ENCODE measurements at regions not wholly inside any gene's neighbourhood (a gene's known extent, or its start where the extent isn't known, plus 50 kb on each side); places are given as distances from the start of the nearest gene placed in this dataset.
"Not testable (repeated sequence)": the region's sequence is repeated elsewhere in the genome, so short reads cannot be mapped to it uniquely, and the experiment has no call there.

DNA sequence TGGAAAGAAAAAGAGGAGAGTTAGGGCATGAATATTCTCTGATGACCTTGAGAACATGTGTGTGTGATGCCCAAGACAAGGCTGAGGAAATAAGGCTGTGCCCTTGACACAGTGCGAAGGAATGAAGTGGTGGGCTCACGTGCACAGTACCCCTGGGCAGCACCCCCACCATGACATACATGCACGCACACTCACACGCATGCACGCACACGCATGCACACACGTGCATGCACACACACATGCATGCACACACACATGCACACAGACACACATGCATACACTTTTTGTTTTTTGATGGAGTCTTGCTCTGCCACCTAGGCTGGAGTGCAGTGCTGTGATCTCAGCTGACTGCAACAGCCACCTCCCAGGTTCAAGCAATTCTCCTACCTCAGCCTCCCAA is 118.1 kb downstream of the GATA3 start:
- H3K27ac ChIP-seq, result no peak overlapping the region
- H3K27me3 ChIP-seq, result peaks cover 0 to 6% (median 0%) of the 10 kb centered on the region in 4 donors
- DNase-seq, result no peak
- peaks cover 0 to 21% (median 15%) of the 10 kb centered on the region in 3 donors for H3K9me3 ChIP-seq
- TF ChIP-seq POLR2A (IDR thresholded peaks at IDR 0.05) (no peak), CTCF (IDR thresholded peaks at IDR 0.05) (no peak)
- intact Hi-C loops (cut with DNase I), result no loop called here
- no peak overlapping the region for H3K4me3 ChIP-seq
- no peaks in the 10 kb centered on the region for H3K4me1 ChIP-seq
- WGBS, 2 donors, result 85 to 95% methylated on average over 7 of the region's 7 CpGs
- H3K36me3 ChIP-seq, result no peaks in the 10 kb centered on the region

DNA sequence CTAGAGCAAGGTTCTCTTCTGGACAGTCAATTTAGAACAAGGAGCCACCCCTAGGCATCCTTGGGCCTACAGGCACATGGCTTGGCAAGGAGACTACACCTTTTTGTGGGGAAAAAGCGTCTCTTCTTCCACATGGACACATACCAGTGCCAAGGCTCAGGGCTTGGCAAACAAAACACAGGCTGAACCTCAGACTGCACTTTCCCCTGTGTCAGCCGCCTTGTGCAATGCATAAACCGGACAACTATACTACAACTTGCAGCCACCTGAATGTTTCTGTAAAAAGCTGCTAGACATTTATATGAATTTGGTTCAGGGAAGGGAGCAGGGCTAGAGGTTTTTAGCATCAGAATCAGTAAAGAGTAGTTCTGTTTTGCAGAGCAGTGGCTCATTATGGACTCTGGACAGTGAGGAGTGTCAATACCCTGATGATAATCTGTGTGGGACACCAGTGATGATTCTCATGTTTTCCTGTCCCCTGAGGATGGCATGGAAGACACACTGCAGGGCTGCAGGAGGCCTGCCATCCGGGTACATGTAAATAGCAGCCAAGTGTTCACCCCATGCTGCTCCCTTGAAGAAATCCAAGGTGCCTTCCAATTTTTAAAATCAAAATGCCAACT is 118.9 kb downstream of the GATA3 start:
- WGBS, 2 donors, result 79 to 80% methylated on average over 1 to 3 of the region's 4 CpGs

DNA sequence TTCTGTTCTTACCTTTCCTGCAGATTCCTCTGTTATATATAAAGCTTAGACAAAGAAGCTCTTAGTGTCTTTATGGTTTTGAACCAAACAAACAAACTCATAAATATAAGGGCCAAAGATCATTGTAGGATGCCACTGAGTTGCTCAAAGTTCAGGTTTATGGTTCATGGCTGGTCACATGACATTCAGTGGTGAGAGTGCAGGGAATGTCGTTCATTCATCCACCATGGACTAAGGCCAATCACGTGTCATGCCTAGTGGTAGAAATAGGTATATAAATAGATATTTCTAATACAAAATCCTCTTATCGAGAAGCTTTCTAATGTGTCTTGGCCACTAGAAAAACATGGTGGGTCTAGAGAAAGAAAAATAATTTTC is 119.4 kb downstream of the GATA3 start:
- Histone ChIP-seq H3K9me3 (peaks cover 0 to 9% (median 8%) of the 10 kb centered on the region in 3 donors), H3K27me3 (peaks cover 0 to 6% (median 0%) of the 10 kb centered on the region in 4 donors), H3K27ac (no peak overlapping the region), H3K4me1 (no peaks in the 10 kb centered on the region), H3K36me3 (no peaks in the 10 kb centered on the region), H3K4me3 (no peak overlapping the region)
- no peak for DNase-seq
- no peak for TF ChIP-seq CTCF (IDR thresholded peaks at IDR 0.05)
- TF ChIP-seq POLR2A (IDR thresholded peaks at IDR 0.05), result no peak
- intact Hi-C loops (cut with DNase I), result no loop called here
- WGBS, 2 donors, result 77 to 83% methylated on average over 3 of the region's 3 CpGs

More for the DNA sequence above, 118.9 kb downstream of the GATA3 start:
- Histone ChIP-seq H3K27me3 (peaks cover 0 to 6% (median 0%) of the 10 kb centered on the region in 4 donors), H3K4me3 (no peak overlapping the region), H3K36me3 (no peaks in the 10 kb centered on the region), H3K9me3 (peaks cover 0 to 14% (median 13%) of the 10 kb centered on the region in 3 donors), H3K4me1 (no peaks in the 10 kb centered on the region), H3K27ac (no peak overlapping the region)
- intact Hi-C loops (cut with DNase I), result no loop called here
- DNase-seq, result no peak
- TF ChIP-seq CTCF (IDR thresholded peaks at IDR 0.05), result no peak

GRCh38 chr10:8174762-8175161 is 120.3 kb downstream of the GATA3 start:
- Histone ChIP-seq H3K9me3 (no peaks in the 10 kb centered on the region), H3K27me3 (peaks cover 0 to 6% (median 0%) of the 10 kb centered on the region in 4 donors), H3K36me3 (no peaks in the 10 kb centered on the region), H3K4me1 (no peaks in the 10 kb centered on the region), H3K27ac (no peak overlapping the region), H3K4me3 (no peak overlapping the region)
- WGBS, 2 donors, result 59 to 70% methylated on average over 6 to 8 of the region's 8 CpGs
- DNase-seq, result no peak
- intact Hi-C loops (cut with DNase I), result no loop called here
- TF ChIP-seq POLR2A (IDR thresholded peaks at IDR 0.05), result no peak

DNA sequence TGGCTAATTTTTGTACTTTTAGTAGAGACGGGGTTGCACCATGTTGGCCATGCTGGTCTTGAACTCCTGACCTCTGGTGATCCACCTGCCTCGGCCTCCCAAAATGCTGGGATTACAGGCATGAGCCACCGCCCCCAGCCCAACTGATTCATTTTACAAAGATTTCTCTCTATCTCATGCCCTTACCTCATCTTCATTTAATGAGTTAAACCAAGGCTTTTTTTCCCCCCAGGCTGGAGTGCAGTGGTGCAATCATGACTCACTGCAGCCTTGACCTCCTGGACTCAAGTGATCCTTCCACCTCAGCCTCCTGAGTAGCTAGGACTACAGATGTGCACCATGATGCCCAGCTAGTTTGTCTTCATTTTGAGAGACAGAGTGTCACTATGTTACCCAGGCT is 123.0 kb downstream of the GATA3 start:
- H3K9me3 ChIP-seq; H3K36me3 ChIP-seq; intact Hi-C loops (cut with DNase I); H3K27me3 ChIP-seq; H3K4me3 ChIP-seq; H3K27ac ChIP-seq; H3K4me1 ChIP-seq; DNase-seq: not testable (repeated sequence)
- WGBS, 2 donors, result 61 to 72% methylated on average over 2 to 3 of the region's 3 CpGs

- H3K4me1 ChIP-seq; H3K9me3 ChIP-seq; H3K27ac ChIP-seq; H3K4me3 ChIP-seq; H3K36me3 ChIP-seq; DNase-seq; H3K27me3 ChIP-seq; intact Hi-C loops (cut with DNase I): not testable (repeated sequence)
- WGBS, 2 donors, result 89 to 93% methylated on average over 1 of the region's 1 CpG
Observed at GRCh38 chr10:8179773-8180172, 125.3 kb downstream of the GATA3 start.

Measured in esophagus squamous epithelium (tissue), 5 donors.